ENCODE measurements at regions not wholly inside any gene's neighbourhood (a gene's known extent, or its start where the extent isn't known, plus 50 kb on each side); places are given as distances from the start of the nearest gene placed in this dataset.

GRCh38 chr13:58126496-58126895 lies 495.0 kb downstream of the PCDH17 start:
- POLR2A ChIA-PET = no interaction called here
- H3K4me3 ChIP-seq (ENCODE audit: low read depth, low read length) = no peak overlapping the region
- TF ChIP-seq ZBTB20 (tag by site-specific recombination; IDR thresholded peaks at IDR 0.05) (no peak), ZNF26 (tag by site-specific recombination; IDR thresholded peaks at IDR 0.05) (no peak), GLI4 (tag by site-specific recombination; IDR thresholded peaks at IDR 0.05) (no peak), ZNF488 (tag by site-specific recombination; IDR thresholded peaks at IDR 0.05) (no peak), ZBTB7A (tag by site-specific recombination; IDR thresholded peaks at IDR 0.05; ENCODE audit: low read depth) (no peak), ZNF223 (tag by site-specific recombination; IDR thresholded peaks at IDR 0.05) (no peak), ZBTB44 (tag by site-specific recombination; IDR thresholded peaks at IDR 0.05) (no peak), ZNF23 (tag by site-specific recombination; IDR thresholded peaks at IDR 0.05; ENCODE audit: borderline replicate concordance) (no peak), KLF17 (tag by site-specific recombination; IDR thresholded peaks at IDR 0.05) (no peak), ZNF280C (tag by site-specific recombination; IDR thresholded peaks at IDR 0.05) (no peak), PRDM4 (tag by site-specific recombination; IDR thresholded peaks at IDR 0.05) (no peak), CTCF (tag by site-specific recombination; IDR thresholded peaks at IDR 0.05) (no peak)
- H3K36me3 ChIP-seq (ENCODE audit: control insufficient read depth in 2 of 2, insufficient read depth in 1 of 2, low read length in 2 of 2) = no peaks in the 10 kb centered on the region
- no peak overlapping the region for H3K27ac ChIP-seq (ENCODE audit: extremely low read depth, low read depth, low read length)
- H3K4me1 ChIP-seq (ENCODE audit: control insufficient read depth, insufficient read depth, low read length) = no peaks in the 10 kb centered on the region
- CTCF ChIA-PET = no interaction called here
- no peaks in the 10 kb centered on the region for H3K9me3 ChIP-seq (ENCODE audit: control insufficient read depth, insufficient read depth, low read depth, low read length)

GRCh38 chr13:58134012-58134411 lies 502.5 kb downstream of the PCDH17 start:
- Histone ChIP-seq H3K36me3 (ENCODE audit: control insufficient read depth in 2 of 2, insufficient read depth in 1 of 2, low read length in 2 of 2) (no peaks in the 10 kb centered on the region), H3K4me3 (ENCODE audit: low read depth, low read length) (no peak overlapping the region), H3K9me3 (ENCODE audit: control insufficient read depth, insufficient read depth, low read depth, low read length) (no peaks in the 10 kb centered on the region), H3K4me1 (ENCODE audit: control insufficient read depth, insufficient read depth, low read length) (no peaks in the 10 kb centered on the region), H3K27ac (ENCODE audit: extremely low read depth, low read depth, low read length) (no peak overlapping the region)
- ChIA-PET POLR2A (no interaction called here), CTCF (no interaction called here)
- TF ChIP-seq KLF17 (tag by site-specific recombination; IDR thresholded peaks at IDR 0.05) (no peak), ZNF146 (tag by site-specific recombination; IDR thresholded peaks at IDR 0.05) (no peak), KLF10 (tag by site-specific recombination; IDR thresholded peaks at IDR 0.05) (no peak), ZNF423 (tag by site-specific recombination; IDR thresholded peaks at IDR 0.05) (no peak), ZSCAN16 (tag by site-specific recombination; IDR thresholded peaks at IDR 0.05) (no peak), ZNF302 (tag by site-specific recombination; IDR thresholded peaks at IDR 0.05; ENCODE audit: low read depth) (no peak), ZNF19 (tag by site-specific recombination; IDR thresholded peaks at IDR 0.05; ENCODE audit: low read depth) (no peak), EGR2 (tag by site-specific recombination; IDR thresholded peaks at IDR 0.05; ENCODE audit: low read depth) (no peak), ZNF335 (tag by site-specific recombination; conservative IDR thresholded peaks at IDR 0.05) (no peak), ZNF23 (tag by site-specific recombination; IDR thresholded peaks at IDR 0.05; ENCODE audit: borderline replicate concordance) (no peak), ZNF785 (tag by site-specific recombination; IDR thresholded peaks at IDR 0.05) (no peak)

All from HEK293 (cell line).